Breast epithelium (tissue), 4 donors: ENCODE measurements at regions not wholly inside any gene's neighbourhood (a gene's known extent, or its start where the extent isn't known, plus 50 kb on each side); places are given as distances from the start of the nearest gene placed in this dataset.

ENCODE experiments used
- DNase-seq, 2 donors: peaks; one replicate each; pipeline ENCODE4 v3.0.0-alpha.2; 2019; ENCODE audit warnings: low spot score in 2 of 2
- H3K27ac ChIP-seq, 2 donors: fragments of 200-600 bp; sonication (generic) in 1 of 2; one replicate each; pipeline ENCODE4 v1.5.1; 2016 to 2019; ENCODE audit warnings: mild to moderate bottlenecking in 1 of 2
- H3K27me3 ChIP-seq, 2 donors: fragments of 200-600 bp; sonication (generic) in 1 of 2; one replicate each; pipeline versions ENCODE4 v1.5.1 to v1.6.0; 2017 to 2019; ENCODE audit warnings: control low read depth in 1 of 2, mild to moderate bottlenecking in 1 of 2
- H3K36me3 ChIP-seq: fragments of 200-600 bp; one replicate; pipeline ENCODE4 v1.5.1; 2019
- H3K4me1 ChIP-seq, 2 donors: fragments of 200-600 bp; sonication (generic); one replicate each; pipeline ENCODE4 v1.5.1; 2016 to 2019; ENCODE audit warnings: control low read depth in 1 of 2
- H3K4me3 ChIP-seq, 3 donors: fragments of 200-600 bp; sonication (generic); 1 replicate in 2 of 3; 2 replicates in 1 of 3; pipeline ENCODE4 v1.5.1; 2016 to 2019; ENCODE audit warnings: mild to moderate bottlenecking in 3 of 3, moderate library complexity in 2 of 3
- H3K9me3 ChIP-seq, 2 donors: fragments of 200-600 bp; sonication (generic) in 1 of 2; one replicate each; pipeline ENCODE4 v1.5.1; 2016 to 2019; ENCODE audit warnings: control low read depth in 1 of 2
- POLR2A ChIP-seq: fragments of 450-650 bp; IDR thresholded peaks from one replicate; pipeline ENCODE4 v1.6.1; 2016; ENCODE audit warnings: antibody characterized with exemption, mild to moderate bottlenecking, moderate library complexity
- POLR2AphosphoS5 ChIP-seq, 3 donors: sonication (generic); formaldehyde crosslinking; IDR thresholded peaks; one replicate each; pipeline ENCODE4 v1.6.1; 2017; ENCODE audit warnings: antibody characterized with exemption in 3 of 3
- intact Hi-C: fragments of 100-400 bp; cut with DNase I; formaldehyde crosslinking; loops from one replicate; pipeline ENCODE4 v1.15.1; 2023; ENCODE audit warnings: low total_unique reads
- TF ChIP-seq, protein P1 (sequence below), 3 donors: fragments of 450-650 bp; IDR thresholded peaks; one replicate each; pipeline ENCODE4 v1.5.1; 2016 to 2017; ENCODE audit warnings: antibody characterized with exemption in 3 of 3, mild to moderate bottlenecking in 3 of 3, moderate library complexity in 3 of 3

DNA sequence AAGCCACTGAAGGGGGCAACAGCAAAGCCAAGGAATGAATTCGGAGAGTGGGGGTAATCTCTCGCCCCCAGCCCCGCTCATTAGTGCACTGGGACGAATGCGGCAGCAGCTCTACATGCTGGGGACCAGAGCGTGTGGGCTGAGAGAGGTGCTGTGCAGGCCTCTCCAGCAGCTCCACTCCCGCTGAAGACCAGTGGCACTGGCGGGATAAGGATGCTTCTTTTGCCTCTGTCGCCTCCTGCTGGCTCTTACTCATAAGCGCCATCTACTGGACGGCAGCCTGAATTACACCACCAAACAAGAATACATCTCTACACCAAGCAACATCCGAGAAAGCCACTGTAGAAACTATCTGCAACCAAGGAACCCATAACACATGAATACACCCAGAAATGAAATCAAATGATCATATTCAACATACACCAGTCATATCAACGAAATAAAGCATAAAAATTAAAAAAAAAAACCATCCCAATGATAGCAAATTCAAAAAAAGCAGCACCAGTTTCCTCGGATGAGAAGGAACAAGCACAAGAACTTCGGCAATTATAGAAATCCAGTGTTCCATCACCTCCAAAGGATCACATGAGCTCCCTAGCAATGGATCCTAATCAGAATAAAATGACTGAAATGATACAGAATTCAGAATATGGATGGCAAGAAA lies 79.0 kb upstream of the TMEM168 start:
- H3K36me3 ChIP-seq, result no peaks in the 10 kb centered on the region
- H3K27me3 ChIP-seq, result no peaks in the 10 kb centered on the region
- no peak overlapping the region for H3K4me3 ChIP-seq
- no peaks in the 10 kb centered on the region for H3K4me1 ChIP-seq
- no peak for DNase-seq
- H3K9me3 ChIP-seq, result no peaks in the 10 kb centered on the region
- intact Hi-C loops, result no loop called here
- no peak for TF ChIP-seq POLR2A
- no peak for TF ChIP-seq POLR2AphosphoS5 (IDR thresholded peaks at IDR 0.05)
- TF ChIP-seq, protein P1, sequence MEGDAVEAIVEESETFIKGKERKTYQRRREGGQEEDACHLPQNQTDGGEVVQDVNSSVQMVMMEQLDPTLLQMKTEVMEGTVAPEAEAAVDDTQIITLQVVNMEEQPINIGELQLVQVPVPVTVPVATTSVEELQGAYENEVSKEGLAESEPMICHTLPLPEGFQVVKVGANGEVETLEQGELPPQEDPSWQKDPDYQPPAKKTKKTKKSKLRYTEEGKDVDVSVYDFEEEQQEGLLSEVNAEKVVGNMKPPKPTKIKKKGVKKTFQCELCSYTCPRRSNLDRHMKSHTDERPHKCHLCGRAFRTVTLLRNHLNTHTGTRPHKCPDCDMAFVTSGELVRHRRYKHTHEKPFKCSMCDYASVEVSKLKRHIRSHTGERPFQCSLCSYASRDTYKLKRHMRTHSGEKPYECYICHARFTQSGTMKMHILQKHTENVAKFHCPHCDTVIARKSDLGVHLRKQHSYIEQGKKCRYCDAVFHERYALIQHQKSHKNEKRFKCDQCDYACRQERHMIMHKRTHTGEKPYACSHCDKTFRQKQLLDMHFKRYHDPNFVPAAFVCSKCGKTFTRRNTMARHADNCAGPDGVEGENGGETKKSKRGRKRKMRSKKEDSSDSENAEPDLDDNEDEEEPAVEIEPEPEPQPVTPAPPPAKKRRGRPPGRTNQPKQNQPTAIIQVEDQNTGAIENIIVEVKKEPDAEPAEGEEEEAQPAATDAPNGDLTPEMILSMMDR (IDR thresholded peaks at IDR 0.05), result peak in 2 of 3 donors; percentile 34 to 38
- H3K27ac ChIP-seq, result no peak overlapping the region

DNA sequence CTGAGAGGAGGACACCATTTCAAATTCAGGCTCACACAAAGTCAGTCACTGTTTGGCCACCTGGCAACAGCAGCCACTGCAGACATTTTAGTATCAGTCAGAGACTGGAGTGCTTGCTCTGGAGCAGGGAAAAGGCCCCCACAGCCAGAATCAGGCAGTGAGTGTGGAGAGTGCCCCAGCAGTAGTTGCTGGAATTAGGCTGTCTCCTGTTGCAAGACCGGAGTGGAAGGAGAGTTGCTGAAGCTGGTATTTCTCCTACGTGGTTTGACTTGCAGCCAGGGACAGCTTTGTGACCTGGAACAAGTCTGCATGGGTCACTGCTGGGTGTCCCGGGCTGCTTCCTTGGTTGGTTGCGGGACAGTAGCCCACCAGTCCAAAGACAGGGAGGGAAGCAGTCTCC lies 78.4 kb upstream of the TMEM168 start:
- Histone ChIP-seq H3K4me3 (no peak overlapping the region), H3K36me3 (no peaks in the 10 kb centered on the region), H3K4me1 (no peaks in the 10 kb centered on the region), H3K27ac (no peak overlapping the region), H3K9me3 (no peaks in the 10 kb centered on the region), H3K27me3 (no peaks in the 10 kb centered on the region)
- DNase-seq, result no peak
- intact Hi-C loops, result no loop called here
- no peak for TF ChIP-seq POLR2AphosphoS5 (IDR thresholded peaks at IDR 0.05)
- TF ChIP-seq, protein P1 (IDR thresholded peaks at IDR 0.05), result no peak
- TF ChIP-seq POLR2A, result no peak

DNA sequence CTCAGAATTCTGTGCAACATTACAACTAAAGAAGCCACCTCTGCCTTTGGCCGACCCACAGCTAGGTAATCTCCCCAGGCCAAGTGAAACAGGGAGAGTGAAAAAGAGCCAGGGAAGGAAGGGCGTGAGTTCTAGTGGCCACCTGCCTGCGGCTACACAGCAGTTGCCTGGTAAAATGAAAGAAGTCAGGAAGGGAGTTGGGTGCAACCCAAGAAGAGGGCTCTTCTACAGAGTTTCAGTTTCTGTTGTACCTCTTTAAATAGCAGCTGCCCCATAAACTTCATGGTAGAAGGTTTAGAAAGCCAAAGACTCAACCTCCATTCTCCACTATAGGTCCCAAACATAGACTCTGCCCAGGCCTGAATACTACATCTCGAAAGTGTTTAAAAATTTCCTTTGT lies 76.2 kb upstream of the TMEM168 start:
- intact Hi-C loops, result no loop called here
- Histone ChIP-seq H3K4me1 (no peaks in the 10 kb centered on the region), H3K27me3 (no peaks in the 10 kb centered on the region), H3K36me3 (no peaks in the 10 kb centered on the region), H3K27ac (peak overlapping the region in 1 of 2 donors; percentile 15), H3K9me3 (peaks cover 0 to 5% of the 10 kb centered on the region in 2 donors), H3K4me3 (peak overlapping the region in 1 of 3 donors; percentile 16)
- TF ChIP-seq, protein P1 (IDR thresholded peaks at IDR 0.05), result no peak
- TF ChIP-seq POLR2AphosphoS5 (IDR thresholded peaks at IDR 0.05) (no peak), POLR2A (no peak)
- no peak for DNase-seq

DNA sequence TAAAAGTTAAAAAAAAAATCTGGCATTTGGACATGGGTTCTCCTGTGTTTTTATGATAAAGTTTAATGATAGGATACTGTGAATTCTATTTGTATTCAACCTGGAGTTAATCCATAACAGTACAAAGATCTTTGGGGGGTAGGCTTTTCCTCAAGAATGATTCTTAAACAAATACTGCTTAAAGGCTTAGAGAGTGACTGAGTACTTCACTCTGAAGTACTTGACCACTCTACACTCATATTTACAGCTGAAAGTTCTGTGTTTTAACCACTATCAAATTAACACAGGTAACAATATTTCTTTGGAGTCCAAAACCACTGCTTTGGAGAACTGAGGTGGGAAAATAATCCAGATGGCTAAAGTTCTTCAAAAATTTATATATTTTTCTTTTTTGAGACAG lies 74.2 kb upstream of the TMEM168 start:
- H3K4me1 ChIP-seq, result no peaks in the 10 kb centered on the region
- no peak for DNase-seq
- peaks cover 0 to 5% of the 10 kb centered on the region in 2 donors for H3K9me3 ChIP-seq
- H3K36me3 ChIP-seq, result no peaks in the 10 kb centered on the region
- no peak for TF ChIP-seq POLR2A
- TF ChIP-seq, protein P1 (IDR thresholded peaks at IDR 0.05), result no peak
- TF ChIP-seq POLR2AphosphoS5 (IDR thresholded peaks at IDR 0.05), result no peak
- H3K27ac ChIP-seq, result no peak overlapping the region
- no peaks in the 10 kb centered on the region for H3K27me3 ChIP-seq
- intact Hi-C loops, result no loop called here
- H3K4me3 ChIP-seq, result no peak overlapping the region

DNA sequence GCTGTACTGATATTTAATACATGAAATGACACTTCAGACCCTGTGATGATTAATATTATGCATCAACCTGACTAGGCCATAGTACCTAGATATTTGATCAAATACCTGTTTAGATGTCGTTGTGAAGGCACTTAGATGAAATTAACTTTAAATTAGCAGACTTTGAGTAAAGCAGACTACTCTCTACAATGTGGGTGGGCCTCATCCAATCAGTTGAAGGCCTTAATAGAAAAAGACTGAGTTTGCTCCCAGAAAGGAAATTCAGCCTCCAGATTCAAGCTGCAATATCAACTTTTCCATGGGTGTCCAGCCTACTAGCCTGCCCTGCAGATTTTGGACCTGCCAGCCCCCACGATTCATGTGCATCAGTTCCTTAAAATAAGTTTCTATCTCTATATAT lies 68.6 kb upstream of the TMEM168 start:
- TF ChIP-seq POLR2AphosphoS5 (IDR thresholded peaks at IDR 0.05) (no peak), POLR2A (no peak)
- TF ChIP-seq, protein P1 (IDR thresholded peaks at IDR 0.05), result no peak
- H3K36me3 ChIP-seq, result no peaks in the 10 kb centered on the region
- H3K27me3 ChIP-seq, result no peaks in the 10 kb centered on the region
- peaks cover 0 to 5% of the 10 kb centered on the region in 2 donors for H3K9me3 ChIP-seq
- no peaks in the 10 kb centered on the region for H3K4me1 ChIP-seq
- H3K4me3 ChIP-seq, result no peak overlapping the region
- intact Hi-C loops, result no loop called here
- no peak for DNase-seq
- H3K27ac ChIP-seq, result no peak overlapping the region
